Breast epithelium (tissue), 4 donors: ENCODE measurements at regions not wholly inside any gene's neighbourhood (a gene's known extent, or its start where the extent isn't known, plus 50 kb on each side); places are given as distances from the start of the nearest gene placed in this dataset.
"Not testable (repeated sequence)": the region's sequence is repeated elsewhere in the genome, so short reads cannot be mapped to it uniquely, and the experiment has no call there.

ENCODE experiments used
- DNase-seq, 2 donors: peaks; one replicate each; pipeline ENCODE4 v3.0.0-alpha.2; 2019; ENCODE audit warnings: low spot score in 2 of 2
- H3K27ac ChIP-seq, 2 donors: fragments of 200-600 bp; sonication (generic) in 1 of 2; one replicate each; pipeline ENCODE4 v1.5.1; 2016 to 2019; ENCODE audit warnings: mild to moderate bottlenecking in 1 of 2
- H3K27me3 ChIP-seq, 2 donors: fragments of 200-600 bp; sonication (generic) in 1 of 2; one replicate each; pipeline versions ENCODE4 v1.5.1 to v1.6.0; 2017 to 2019; ENCODE audit warnings: control low read depth in 1 of 2, mild to moderate bottlenecking in 1 of 2
- H3K36me3 ChIP-seq: fragments of 200-600 bp; one replicate; pipeline ENCODE4 v1.5.1; 2019
- H3K4me1 ChIP-seq, 2 donors: fragments of 200-600 bp; sonication (generic); one replicate each; pipeline ENCODE4 v1.5.1; 2016 to 2019; ENCODE audit warnings: control low read depth in 1 of 2
- H3K4me3 ChIP-seq, 3 donors: fragments of 200-600 bp; sonication (generic); 1 replicate in 2 of 3; 2 replicates in 1 of 3; pipeline ENCODE4 v1.5.1; 2016 to 2019; ENCODE audit warnings: mild to moderate bottlenecking in 3 of 3, moderate library complexity in 2 of 3
- H3K9me3 ChIP-seq, 2 donors: fragments of 200-600 bp; sonication (generic) in 1 of 2; one replicate each; pipeline ENCODE4 v1.5.1; 2016 to 2019; ENCODE audit warnings: control low read depth in 1 of 2
- CTCF ChIP-seq, 3 donors: fragments of 450-650 bp; IDR thresholded peaks; one replicate each; pipeline ENCODE4 v1.5.1; 2016 to 2017; ENCODE audit warnings: antibody characterized with exemption in 3 of 3, mild to moderate bottlenecking in 3 of 3, moderate library complexity in 3 of 3
- POLR2A ChIP-seq: fragments of 450-650 bp; IDR thresholded peaks from one replicate; pipeline ENCODE4 v1.6.1; 2016; ENCODE audit warnings: antibody characterized with exemption, mild to moderate bottlenecking, moderate library complexity
- POLR2AphosphoS5 ChIP-seq, 3 donors: sonication (generic); formaldehyde crosslinking; IDR thresholded peaks; one replicate each; pipeline ENCODE4 v1.6.1; 2017; ENCODE audit warnings: antibody characterized with exemption in 3 of 3
- intact Hi-C: fragments of 100-400 bp; cut with DNase I; formaldehyde crosslinking; loops from one replicate; pipeline ENCODE4 v1.15.1; 2023; ENCODE audit warnings: low total_unique reads

- Histone ChIP-seq H3K36me3 (no peaks in the 10 kb centered on the region), H3K9me3 (peaks cover 0 to 4% of the 10 kb centered on the region in 2 donors), H3K4me1 (no peaks in the 10 kb centered on the region), H3K4me3 (no peak overlapping the region), H3K27me3 (no peaks in the 10 kb centered on the region), H3K27ac (no peak overlapping the region)
- TF ChIP-seq POLR2A (no peak), POLR2AphosphoS5 (IDR thresholded peaks at IDR 0.05) (no peak), CTCF (IDR thresholded peaks at IDR 0.05) (no peak)
- intact Hi-C loops, result no loop called here
- DNase-seq, result no peak
Observed at GRCh38 chr11:101786916-101787315, 127.9 kb upstream of the CEP126 start.

GRCh38 chr11:101786421-101786820 lies 128.4 kb upstream of the CEP126 start:
- TF ChIP-seq CTCF (IDR thresholded peaks at IDR 0.05) (no peak), POLR2A (no peak), POLR2AphosphoS5 (IDR thresholded peaks at IDR 0.05) (no peak)
- H3K27ac ChIP-seq, result no peak overlapping the region
- H3K9me3 ChIP-seq, result peaks cover 0 to 4% of the 10 kb centered on the region in 2 donors
- H3K4me3 ChIP-seq, result no peak overlapping the region
- H3K27me3 ChIP-seq, result no peaks in the 10 kb centered on the region
- no peak for DNase-seq
- intact Hi-C loops, result no loop called here
- H3K4me1 ChIP-seq, result no peaks in the 10 kb centered on the region
- no peaks in the 10 kb centered on the region for H3K36me3 ChIP-seq

- peaks cover 7 to 18% of the 10 kb centered on the region in 2 donors for H3K9me3 ChIP-seq
- H3K4me1 ChIP-seq, intact Hi-C loops, H3K27me3 ChIP-seq, DNase-seq, H3K4me3 ChIP-seq, H3K27ac ChIP-seq, H3K36me3 ChIP-seq: not testable (repeated sequence)
Observed at GRCh38 chr11:101779167-101779566, 135.6 kb upstream of the CEP126 start.

GRCh38 chr11:101777476-101777875 lies 137.3 kb upstream of the CEP126 start:
- H3K36me3 ChIP-seq, result no peaks in the 10 kb centered on the region
- TF ChIP-seq POLR2AphosphoS5 (IDR thresholded peaks at IDR 0.05) (no peak), POLR2A (no peak)
- no peak overlapping the region for H3K4me3 ChIP-seq
- no peak for DNase-seq
- H3K9me3 ChIP-seq, result peaks cover 7 to 14% of the 10 kb centered on the region in 2 donors
- no peaks in the 10 kb centered on the region for H3K27me3 ChIP-seq
- H3K27ac ChIP-seq, result no peak overlapping the region
- H3K4me1 ChIP-seq, result no peaks in the 10 kb centered on the region
- intact Hi-C loops, result no loop called here

GRCh38 chr11:101775033-101775432 lies 139.8 kb upstream of the CEP126 start:
- H3K4me1 ChIP-seq, result no peaks in the 10 kb centered on the region
- H3K27me3 ChIP-seq, result no peaks in the 10 kb centered on the region
- no peak for DNase-seq
- no peaks in the 10 kb centered on the region for H3K36me3 ChIP-seq
- H3K4me3 ChIP-seq, result no peak overlapping the region
- no peak for TF ChIP-seq POLR2AphosphoS5 (IDR thresholded peaks at IDR 0.05)
- no peak for TF ChIP-seq CTCF (IDR thresholded peaks at IDR 0.05)
- TF ChIP-seq POLR2A, result no peak
- H3K27ac ChIP-seq, result no peak overlapping the region
- intact Hi-C loops, result no loop called here
- H3K9me3 ChIP-seq, result peaks cover 7 to 14% of the 10 kb centered on the region in 2 donors

GRCh38 chr11:101770648-101771047 lies 144.2 kb upstream of the CEP126 start:
- intact Hi-C loops, result no loop called here
- no peak overlapping the region for H3K4me3 ChIP-seq
- H3K27ac ChIP-seq, result no peak overlapping the region
- H3K36me3 ChIP-seq, result no peaks in the 10 kb centered on the region
- TF ChIP-seq POLR2A (no peak), CTCF (IDR thresholded peaks at IDR 0.05) (no peak), POLR2AphosphoS5 (IDR thresholded peaks at IDR 0.05) (no peak)
- DNase-seq, result no peak
- no peaks in the 10 kb centered on the region for H3K27me3 ChIP-seq
- H3K9me3 ChIP-seq, result peaks cover 5 to 6% of the 10 kb centered on the region in 2 donors
- H3K4me1 ChIP-seq, result no peaks in the 10 kb centered on the region
